B cell (primary cell): ENCODE measurements at regions not wholly inside any gene's neighbourhood (a gene's known extent, or its start where the extent isn't known, plus 50 kb on each side); places are given as distances from the start of the nearest gene placed in this dataset.

Experiments
- ATAC-seq: fragments of 200-7000 bp; cut with Tn5 transposase; one replicate; pipeline ENCODE4 v1.10.0; 2021; ENCODE audit warnings: low read depth, mild to moderate bottlenecking, moderate number of reproducible peaks, moderate library complexity
- CTCF ChIA-PET: fragments of 350-600 bp; sonication (Branson Sonifier 250); formaldehyde crosslinking; loops from one replicate; lab custom pipeline; 2021; ENCODE audit warnings: antibody characterized with exemption, inconsistent platforms; lab: Charles Lee
- POLR2A ChIA-PET: fragments of 350-600 bp; sonication (Branson Sonifier 250); formaldehyde crosslinking; loops from one replicate; lab custom pipeline; 2021; ENCODE audit warnings: antibody characterized with exemption; lab: Charles Lee
- DNase-seq: peaks from one replicate; pipeline ENCODE4 v3.0.0; 2013
- H2AFZ ChIP-seq: 2 replicates; pipeline ENCODE4 v1.6.1; 2012; ENCODE audit warnings: mild to moderate bottlenecking, low read depth, low read length; ENCODE audit not compliant: insufficient read depth, poor library complexity, severe bottlenecking
- H3K27ac ChIP-seq, 2 donors: 1 replicate in 1 of 2; 2 replicates in 1 of 2; pipeline ENCODE4 v1.5.1; 2012 to 2013; ENCODE audit warnings: low read length in 2 of 2, mild to moderate bottlenecking in 2 of 2, moderate library complexity in 1 of 2
- H3K27me3 ChIP-seq, 4 experiments: fragments of 200-600 bp in 1 of 4; sonication (generic) in 1 of 4; replicated peaks in 1 of 4; 1 replicate in 2 of 4; 2 replicates in 2 of 4; pipeline versions ENCODE4 v1.6.1 to v1.7.0; 2013 to 2016; ENCODE audit warnings: low read length in 3 of 4, mild to moderate bottlenecking in 2 of 4, mixed read lengths in 1 of 4, moderate library complexity in 1 of 4; ENCODE audit not compliant: insufficient read depth in 4 of 4, control insufficient read depth in 3 of 4; ENCODE audit errors: control extremely low read depth in 1 of 4
- H3K36me3 ChIP-seq, 2 experiments: replicated peaks in 1 of 2; 1 replicate in 1 of 2; 2 replicates in 1 of 2; pipeline versions ENCODE4 v1.6.1 to v1.7.1; 2013; ENCODE audit warnings: low read length in 1 of 2; ENCODE audit not compliant: insufficient read depth in 2 of 2, control insufficient read depth in 1 of 2; ENCODE audit errors: control extremely low read depth in 1 of 2, extremely low read depth in 1 of 2
- H3K4me1 ChIP-seq, 2 donors: fragments of 200-600 bp in 1 of 2; sonication (generic) in 1 of 2; 1 replicate in 1 of 2; 2 replicates in 1 of 2; pipeline versions ENCODE4 v1.5.1 to v1.6.1; 2013 to 2017; ENCODE audit warnings: low read length in 2 of 2; ENCODE audit not compliant: control insufficient read depth in 2 of 2, insufficient read depth in 2 of 2
- H3K4me2 ChIP-seq: replicated peaks from 2 replicates; pipeline ENCODE3; 2012; ENCODE audit warnings: mild to moderate bottlenecking, low read depth, low read length; ENCODE audit not compliant: poor library complexity, severe bottlenecking
- H3K4me3 ChIP-seq, 5 experiments: fragments of 200-600 bp in 1 of 5; sonication (generic) in 1 of 5; 1 replicate in 3 of 5; 2 replicates in 2 of 5; pipeline versions ENCODE4 v1.5.1 to v1.7.0; 2011 to 2016; ENCODE audit warnings: low read length in 4 of 5, mild to moderate bottlenecking in 4 of 5, low read depth in 2 of 5, control low read depth in 1 of 5, moderate library complexity in 1 of 5; ENCODE audit not compliant: insufficient read depth in 1 of 5; ENCODE audit errors: control extremely low read depth in 1 of 5, extremely low read depth in 1 of 5
- H3K79me2 ChIP-seq: fragments of 200-600 bp; sonication (generic); one replicate; pipeline ENCODE4 v1.6.0; 2016; ENCODE audit warnings: low read length; ENCODE audit not compliant: control insufficient read depth, insufficient read depth
- H3K9ac ChIP-seq: fragments of 200-600 bp; sonication (generic); 2 replicates; pipeline ENCODE4 v1.6.1; 2017; ENCODE audit warnings: mild to moderate bottlenecking, low read length, moderate library complexity
- H3K9me3 ChIP-seq, 3 donors: one replicate each; pipeline versions ENCODE4 v1.6.1 to v1.7.1; 2013; ENCODE audit warnings: low read length in 2 of 3; ENCODE audit not compliant: control insufficient read depth in 2 of 3, insufficient read depth in 1 of 3; ENCODE audit errors: control extremely low read depth in 1 of 3
- H4K20me1 ChIP-seq: 2 replicates; pipeline ENCODE4 v1.6.0; 2012; ENCODE audit warnings: mild to moderate bottlenecking, low read length; ENCODE audit not compliant: insufficient read depth, control insufficient read depth, poor library complexity, severe bottlenecking
- H3K27ac Mint-ChIP-seq: one replicate; pipeline ENCODE4 v1.8.0; 2021; ENCODE audit warnings: mixed read lengths
- H3K27me3 Mint-ChIP-seq: one replicate; pipeline ENCODE4 v1.8.0; 2021; ENCODE audit warnings: mixed read lengths
- H3K4me1 Mint-ChIP-seq: one replicate; pipeline ENCODE4 v1.8.0; 2021; ENCODE audit warnings: mixed read lengths
- H3K4me3 Mint-ChIP-seq: one replicate; pipeline ENCODE4 v1.8.0; 2021; ENCODE audit warnings: mixed read lengths
- H3K9me3 Mint-ChIP-seq: one replicate; pipeline ENCODE4 v1.8.0; 2022; ENCODE audit warnings: mixed read lengths; ENCODE audit not compliant: insufficient read depth
- CTCF ChIP-seq: fragments of 200-600 bp; IDR thresholded peaks from one replicate; pipeline ENCODE4 v1.8.0; 2022; ENCODE audit warnings: antibody characterized with exemption, mild to moderate bottlenecking
- EZH2 ChIP-seq: IDR thresholded peaks from 2 replicates; pipeline ENCODE4 v1.6.1; 2012; ENCODE audit warnings: borderline replicate concordance, low read depth, mild to moderate bottlenecking, moderate library complexity, low read length; ENCODE audit not compliant: insufficient read depth, poor library complexity, severe bottlenecking
- WGBS: methylation state at CpG from one replicate; pipeline ENCODE4 v1.1.5; 2013; ENCODE audit warnings: missing lambda C conversion rate; ENCODE audit not compliant: insufficient coverage; 5-methylcytosine and 5-hydroxymethylcytosine counted together
- intact Hi-C: fragments of 100-400 bp; cut with micrococcal nuclease; formaldehyde crosslinking; loops from one replicate; pipeline ENCODE4 v1.10.0; 2022

- Histone ChIP-seq H3K36me3 (no peaks in the 10 kb centered on the region), H3K9ac (no peak overlapping the region), H3K79me2 (no peaks in the 10 kb centered on the region), H3K9me3 (no peaks in the 10 kb centered on the region), H3K27me3 (no peaks in the 10 kb centered on the region), H3K4me1 (no peaks in the 10 kb centered on the region), H4K20me1 (no peaks in the 10 kb centered on the region), H3K4me3 (no peak overlapping the region), H3K27ac (no peak overlapping the region), H3K4me2 (no peak overlapping the region), H2AFZ (no peak overlapping the region)
- WGBS = 89% methylated on average over 3 of the region's 5 CpGs
- TF ChIP-seq CTCF = no peak
- no peak for TF ChIP-seq EZH2
- Mint-ChIP-seq H3K4me3 (no peak overlapping the region), H3K9me3 (no peaks in the 10 kb centered on the region), H3K4me1 (no peaks in the 10 kb centered on the region), H3K27me3 (peaks cover 8% of the 10 kb centered on the region), H3K27ac (no peak overlapping the region)
- no peak for DNase-seq
- intact Hi-C loops = no loop called here
- ATAC-seq = no peak
- CTCF ChIA-PET = no interaction called here
- POLR2A ChIA-PET = no interaction called here
These were observed 156.3 kb downstream of the SLC7A11 start for GRCh38 chr4:138085736-138086305.

GRCh38 chr4:138078751-138079520 lies 163.2 kb downstream of the SLC7A11 start:
- H3K79me2 ChIP-seq = no peaks in the 10 kb centered on the region
- DNase-seq = no peak
- H2AFZ ChIP-seq = no peak overlapping the region
- no peaks in the 10 kb centered on the region for H4K20me1 ChIP-seq
- peaks cover 4% of the 10 kb centered on the region for H3K27me3 Mint-ChIP-seq
- H3K4me2 ChIP-seq = no peak overlapping the region
- WGBS = no CpG with 5 or more reads among the region's 4 CpGs
- CTCF ChIA-PET = no interaction called here
- no peaks in the 10 kb centered on the region for H3K9me3 ChIP-seq
- peaks cover 0 to 2% (median 0%) of the 10 kb centered on the region in 4 experiments for H3K27me3 ChIP-seq
- ATAC-seq = no peak
- H3K9ac ChIP-seq = no peak overlapping the region
- H3K9me3 Mint-ChIP-seq = no peaks in the 10 kb centered on the region
- no peak overlapping the region for H3K27ac Mint-ChIP-seq
- POLR2A ChIA-PET = no interaction called here
- no peak overlapping the region for H3K27ac ChIP-seq
- TF ChIP-seq CTCF = no peak
- no peak for TF ChIP-seq EZH2
- no peaks in the 10 kb centered on the region for H3K4me1 Mint-ChIP-seq
- H3K4me1 ChIP-seq = no peaks in the 10 kb centered on the region
- no peaks in the 10 kb centered on the region for H3K36me3 ChIP-seq
- no peak overlapping the region for H3K4me3 Mint-ChIP-seq
- intact Hi-C loops = no loop called here
- no peak overlapping the region for H3K4me3 ChIP-seq
